ENCODE measurements at regions not wholly inside any gene's neighbourhood (a gene's known extent, or its start where the extent isn't known, plus 50 kb on each side); places are given as distances from the start of the nearest gene placed in this dataset.

- TF ChIP-seq, protein P1, sequence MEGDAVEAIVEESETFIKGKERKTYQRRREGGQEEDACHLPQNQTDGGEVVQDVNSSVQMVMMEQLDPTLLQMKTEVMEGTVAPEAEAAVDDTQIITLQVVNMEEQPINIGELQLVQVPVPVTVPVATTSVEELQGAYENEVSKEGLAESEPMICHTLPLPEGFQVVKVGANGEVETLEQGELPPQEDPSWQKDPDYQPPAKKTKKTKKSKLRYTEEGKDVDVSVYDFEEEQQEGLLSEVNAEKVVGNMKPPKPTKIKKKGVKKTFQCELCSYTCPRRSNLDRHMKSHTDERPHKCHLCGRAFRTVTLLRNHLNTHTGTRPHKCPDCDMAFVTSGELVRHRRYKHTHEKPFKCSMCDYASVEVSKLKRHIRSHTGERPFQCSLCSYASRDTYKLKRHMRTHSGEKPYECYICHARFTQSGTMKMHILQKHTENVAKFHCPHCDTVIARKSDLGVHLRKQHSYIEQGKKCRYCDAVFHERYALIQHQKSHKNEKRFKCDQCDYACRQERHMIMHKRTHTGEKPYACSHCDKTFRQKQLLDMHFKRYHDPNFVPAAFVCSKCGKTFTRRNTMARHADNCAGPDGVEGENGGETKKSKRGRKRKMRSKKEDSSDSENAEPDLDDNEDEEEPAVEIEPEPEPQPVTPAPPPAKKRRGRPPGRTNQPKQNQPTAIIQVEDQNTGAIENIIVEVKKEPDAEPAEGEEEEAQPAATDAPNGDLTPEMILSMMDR (IDR thresholded peaks at IDR 0.05 in 2 of 3, conservative IDR thresholded peaks at IDR 0.05 in 1 of 3; ENCODE audit: borderline replicate concordance in 1 of 3, insufficient read depth in 1 of 3, low read depth in 2 of 3, low read length in 2 of 3), result no peak
- TF ChIP-seq SP1 (IDR thresholded peaks at IDR 0.05; ENCODE audit: low read depth) (no peak), SIN3A (IDR thresholded peaks at IDR 0.05; ENCODE audit: low read depth) (no peak), ZNF274 (IDR thresholded peaks at IDR 0.05; ENCODE audit: low read depth, low read length) (no peak), ZFX (IDR thresholded peaks at IDR 0.05) (no peak), CBX3 (IDR thresholded peaks at IDR 0.05; ENCODE audit: low read depth) (no peak), JUND (IDR thresholded peaks at IDR 0.05) (no peak), SRF (IDR thresholded peaks at IDR 0.05; ENCODE audit: low read depth) (no peak)
- TF ChIP-seq, protein P2, sequence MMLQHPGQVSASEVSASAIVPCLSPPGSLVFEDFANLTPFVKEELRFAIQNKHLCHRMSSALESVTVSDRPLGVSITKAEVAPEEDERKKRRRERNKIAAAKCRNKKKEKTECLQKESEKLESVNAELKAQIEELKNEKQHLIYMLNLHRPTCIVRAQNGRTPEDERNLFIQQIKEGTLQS (IDR thresholded peaks at IDR 0.05), result no peak
Measured at GRCh38 chr4:179325181-179325580, 1882.9 kb upstream of the AGA start (continued).

DNA sequence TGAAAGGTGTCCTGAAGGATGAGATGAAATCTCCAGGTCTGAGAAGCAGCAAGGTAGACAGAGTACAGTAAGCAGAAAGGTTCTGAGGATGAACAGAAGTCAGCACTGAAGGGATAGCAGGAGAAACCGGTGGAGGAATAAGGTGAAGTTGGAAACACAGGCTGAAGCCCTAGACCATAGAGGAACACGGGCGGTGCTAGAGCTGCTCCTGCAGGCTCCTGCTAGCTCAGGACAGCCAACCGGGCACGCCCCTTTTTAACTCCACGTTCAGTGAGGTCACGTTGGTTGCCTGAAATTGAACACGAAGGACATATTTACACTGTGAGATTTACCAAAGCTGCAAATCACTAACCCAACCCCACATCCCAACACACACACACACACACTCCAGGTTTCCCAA is 1886.4 kb upstream of the AGA start:
- Histone ChIP-seq H3K4me3 (replicated peaks in 1 of 2; ENCODE audit: low read depth in 1 of 2, low read length in 2 of 2) (no peak overlapping the region), H2AFZ (ENCODE audit: low read depth, low read length, poor library complexity, severe bottlenecking) (no peak overlapping the region), H4K20me1 (ENCODE audit: insufficient read depth) (no peaks in the 10 kb centered on the region), H3K27me3 (ENCODE audit: insufficient read depth, low read length) (no peaks in the 10 kb centered on the region), H3K27ac (ENCODE audit: low read depth, low read length) (no peak overlapping the region), H3K4me2 (ENCODE audit: low read length) (no peak overlapping the region), H3K9me2 (ENCODE audit: insufficient read depth) (no peaks in the 10 kb centered on the region), H3K9me3 (ENCODE audit: control insufficient read depth in 1 of 2, insufficient read depth in 1 of 2, low read depth in 1 of 2, low read length in 2 of 2) (no peaks in the 10 kb centered on the region), H3K4me1 (ENCODE audit: control insufficient read depth in 1 of 2, insufficient read depth in 2 of 2, low read length in 2 of 2) (no peaks in the 10 kb centered on the region), H3K9ac (ENCODE audit: low read length) (no peak overlapping the region), H3K36me3 (ENCODE audit: control insufficient read depth in 1 of 2, insufficient read depth in 2 of 2, low read length in 2 of 2) (no peaks in the 10 kb centered on the region), H3K79me2 (ENCODE audit: insufficient read depth, low read length) (no peaks in the 10 kb centered on the region)
- ChIA-PET CTCF (no interaction called here), RAD21 (ENCODE audit: low non-redundant PET in 1 of 2, low total read pairs in 2 of 2, uncharacterized antibody in 2 of 2, unreplicated experiment in 2 of 2) (no interaction called here), POLR2A (no interaction called here)
- no peak for ATAC-seq
- DNase-seq (ENCODE audit: low read depth, low spot score), result no peak
- no TSS peak for BruUV-seq (replicated peaks)
- intact Hi-C loops (cut with micrococcal nuclease), result no loop called here
- TF ChIP-seq ZNF274 (IDR thresholded peaks at IDR 0.05; ENCODE audit: low read depth, low read length) (no peak), SIN3A (IDR thresholded peaks at IDR 0.05; ENCODE audit: low read depth) (no peak), EZH2phosphoT487 (IDR thresholded peaks at IDR 0.05; ENCODE audit: borderline replicate concordance) (no peak), RAD21 (IDR thresholded peaks at IDR 0.05; ENCODE audit: low read depth) (no peak), ELF1 (IDR thresholded peaks at IDR 0.05; ENCODE audit: borderline replicate concordance, low read depth) (no peak), POLR2AphosphoS5 (IDR thresholded peaks at IDR 0.05; ENCODE audit: low read depth, low read length) (no peak), SP1 (IDR thresholded peaks at IDR 0.05; ENCODE audit: low read depth) (no peak), CEBPB (IDR thresholded peaks at IDR 0.05; ENCODE audit: low read depth) (no peak), REST (IDR thresholded peaks at IDR 0.05; ENCODE audit: low read depth) (no peak), EGR1 (IDR thresholded peaks at IDR 0.05; ENCODE audit: low read depth) (no peak), CBX3 (IDR thresholded peaks at IDR 0.05; ENCODE audit: low read depth) (no peak), TCF7L2 (IDR thresholded peaks at IDR 0.05; ENCODE audit: borderline replicate concordance, extremely low read depth, insufficient read depth, insufficient read length) (no peak), EZH2 (IDR thresholded peaks at IDR 0.05) (no peak), SRF (IDR thresholded peaks at IDR 0.05; ENCODE audit: low read depth) (no peak)
- TF ChIP-seq, protein P2 (IDR thresholded peaks at IDR 0.05), result no peak
- TF ChIP-seq, protein P3, sequence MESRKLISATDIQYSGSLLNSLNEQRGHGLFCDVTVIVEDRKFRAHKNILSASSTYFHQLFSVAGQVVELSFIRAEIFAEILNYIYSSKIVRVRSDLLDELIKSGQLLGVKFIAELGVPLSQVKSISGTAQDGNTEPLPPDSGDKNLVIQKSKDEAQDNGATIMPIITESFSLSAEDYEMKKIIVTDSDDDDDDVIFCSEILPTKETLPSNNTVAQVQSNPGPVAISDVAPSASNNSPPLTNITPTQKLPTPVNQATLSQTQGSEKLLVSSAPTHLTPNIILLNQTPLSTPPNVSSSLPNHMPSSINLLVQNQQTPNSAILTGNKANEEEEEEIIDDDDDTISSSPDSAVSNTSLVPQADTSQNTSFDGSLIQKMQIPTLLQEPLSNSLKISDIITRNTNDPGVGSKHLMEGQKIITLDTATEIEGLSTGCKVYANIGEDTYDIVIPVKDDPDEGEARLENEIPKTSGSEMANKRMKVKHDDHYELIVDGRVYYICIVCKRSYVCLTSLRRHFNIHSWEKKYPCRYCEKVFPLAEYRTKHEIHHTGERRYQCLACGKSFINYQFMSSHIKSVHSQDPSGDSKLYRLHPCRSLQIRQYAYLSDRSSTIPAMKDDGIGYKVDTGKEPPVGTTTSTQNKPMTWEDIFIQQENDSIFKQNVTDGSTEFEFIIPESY (IDR thresholded peaks at IDR 0.05; ENCODE audit: extremely low read depth, insufficient replicate concordance, low read length), result no peak

Measured in HCT116 (cell line).